ENCODE measurements at regions not wholly inside any gene's neighbourhood (a gene's known extent, or its start where the extent isn't known, plus 50 kb on each side); places are given as distances from the start of the nearest gene placed in this dataset.

- TF ChIP-seq EZH2 (IDR thresholded peaks at IDR 0.05; ENCODE audit: borderline replicate concordance, low read length) (no peak), CTCF (IDR thresholded peaks at IDR 0.05; ENCODE audit: low read length) (no peak)
Observed at GRCh38 chr6:4516206-4516605, 260.0 kb upstream of the CDYL start.

All from OCI-LY1 (cell line).